GM12873 (cell line): ENCODE measurements at regions not wholly inside any gene's neighbourhood (a gene's known extent, or its start where the extent isn't known, plus 50 kb on each side); places are given as distances from the start of the nearest gene placed in this dataset.

ENCODE experiments used
- CTCF ChIP-seq: IDR thresholded peaks from 2 replicates; pipeline ENCODE4 v1.5.1; 2012; ENCODE audit warnings: low read depth, mild to moderate bottlenecking, moderate library complexity, low read length, control low read depth; ENCODE audit not compliant: insufficient read depth; ENCODE audit errors: missing control alignments

- TF ChIP-seq CTCF, result no peak
These were observed 184.1 kb downstream of the TEX13C start for GRCh38 chrX:125503769-125504168.

GRCh38 chrX:125505207-125505606 lies 185.5 kb downstream of the TEX13C start:
- TF ChIP-seq CTCF, result no peak

GRCh38 chrX:125507119-125507518 lies 187.4 kb downstream of the TEX13C start:
- TF ChIP-seq CTCF, result no peak

GRCh38 chrX:125520029-125520428 lies 200.4 kb downstream of the TEX13C start:
- TF ChIP-seq CTCF, result no peak

- no peak for TF ChIP-seq CTCF
These were observed 203.1 kb downstream of the TEX13C start for GRCh38 chrX:125522752-125523151.

GRCh38 chrX:125532411-125533089 lies 212.9 kb downstream of the TEX13C start:
- TF ChIP-seq CTCF, result no peak

- TF ChIP-seq CTCF, result no peak
These were observed 213.7 kb downstream of the TEX13C start for GRCh38 chrX:125533352-125533751.
